ENCODE measurements at regions not wholly inside any gene's neighbourhood (a gene's known extent, or its start where the extent isn't known, plus 50 kb on each side); places are given as distances from the start of the nearest gene placed in this dataset.

- H3K4me3 ChIP-seq (ENCODE audit: low read depth in 1 of 2, low read length in 2 of 2), result no peak overlapping the region
- no peak overlapping the region for H3K27ac ChIP-seq (ENCODE audit: low read depth in 2 of 2, low read length in 1 of 2)
- no peaks in the 10 kb centered on the region for H3K27me3 ChIP-seq (ENCODE audit: control insufficient read depth in 1 of 2, insufficient read depth in 2 of 2, low read length in 2 of 2)
- no peaks in the 10 kb centered on the region for H3K36me3 ChIP-seq (ENCODE audit: control insufficient read depth in 2 of 2, insufficient read depth in 2 of 2, low read length in 1 of 2)
- no peaks in the 10 kb centered on the region for H3K9me3 ChIP-seq (ENCODE audit: control insufficient read depth in 2 of 2, insufficient read depth in 1 of 2, low read depth in 1 of 2, low read length in 1 of 2)
- no peaks in the 10 kb centered on the region for H3K4me1 ChIP-seq (ENCODE audit: control insufficient read depth in 2 of 2, insufficient read depth in 2 of 2, low read length in 1 of 2)
Observed at GRCh38 chr18:44111337-44111736, 569.4 kb upstream of the SETBP1 start.

GRCh38 chr18:44117821-44118220 is 562.9 kb upstream of the SETBP1 start:
- H3K27ac ChIP-seq (ENCODE audit: low read depth in 2 of 2, low read length in 1 of 2), result no peak overlapping the region
- no peaks in the 10 kb centered on the region for H3K27me3 ChIP-seq (ENCODE audit: control insufficient read depth in 1 of 2, insufficient read depth in 2 of 2, low read length in 2 of 2)
- no peaks in the 10 kb centered on the region for H3K9me3 ChIP-seq (ENCODE audit: control insufficient read depth in 2 of 2, insufficient read depth in 1 of 2, low read depth in 1 of 2, low read length in 1 of 2)
- H3K36me3 ChIP-seq (ENCODE audit: control insufficient read depth in 2 of 2, insufficient read depth in 2 of 2, low read length in 1 of 2), result no peaks in the 10 kb centered on the region
- H3K4me1 ChIP-seq (ENCODE audit: control insufficient read depth in 2 of 2, insufficient read depth in 2 of 2, low read length in 1 of 2), result no peaks in the 10 kb centered on the region
- no peak overlapping the region for H3K4me3 ChIP-seq (ENCODE audit: low read depth in 1 of 2, low read length in 2 of 2)

- Histone ChIP-seq H3K27me3 (ENCODE audit: control insufficient read depth in 1 of 2, insufficient read depth in 2 of 2, low read length in 2 of 2) (no peaks in the 10 kb centered on the region), H3K36me3 (ENCODE audit: control insufficient read depth in 2 of 2, insufficient read depth in 2 of 2, low read length in 1 of 2) (no peaks in the 10 kb centered on the region), H3K27ac (ENCODE audit: low read depth in 2 of 2, low read length in 1 of 2) (no peak overlapping the region), H3K9me3 (ENCODE audit: control insufficient read depth in 2 of 2, insufficient read depth in 1 of 2, low read depth in 1 of 2, low read length in 1 of 2) (no peaks in the 10 kb centered on the region), H3K4me3 (ENCODE audit: low read depth in 1 of 2, low read length in 2 of 2) (no peak overlapping the region), H3K4me1 (ENCODE audit: control insufficient read depth in 2 of 2, insufficient read depth in 2 of 2, low read length in 1 of 2) (no peaks in the 10 kb centered on the region)
- 77% methylated on average over 2 of the region's 2 CpGs for WGBS, 2 donors
Observed at GRCh38 chr18:44119607-44120006, 561.1 kb upstream of the SETBP1 start.

- Histone ChIP-seq H3K27me3 (ENCODE audit: control insufficient read depth in 1 of 2, insufficient read depth in 2 of 2, low read length in 2 of 2) (no peaks in the 10 kb centered on the region), H3K9me3 (ENCODE audit: control insufficient read depth in 2 of 2, insufficient read depth in 1 of 2, low read depth in 1 of 2, low read length in 1 of 2) (no peaks in the 10 kb centered on the region), H3K36me3 (ENCODE audit: control insufficient read depth in 2 of 2, insufficient read depth in 2 of 2, low read length in 1 of 2) (no peaks in the 10 kb centered on the region), H3K4me1 (ENCODE audit: control insufficient read depth in 2 of 2, insufficient read depth in 2 of 2, low read length in 1 of 2) (no peaks in the 10 kb centered on the region), H3K4me3 (ENCODE audit: low read depth in 1 of 2, low read length in 2 of 2) (no peak overlapping the region), H3K27ac (ENCODE audit: low read depth in 2 of 2, low read length in 1 of 2) (no peak overlapping the region)
- 50 to 59% methylated on average over 2 of the region's 2 CpGs for WGBS, 2 donors
Observed at GRCh38 chr18:44123743-44124142, 556.9 kb upstream of the SETBP1 start.

- WGBS, 2 donors, result 89% methylated on average over 3 of the region's 3 CpGs
Observed at GRCh38 chr18:44125446-44125845, 555.2 kb upstream of the SETBP1 start.

GRCh38 chr18:44126598-44126997 is 554.1 kb upstream of the SETBP1 start:
- no peaks in the 10 kb centered on the region for H3K27me3 ChIP-seq (ENCODE audit: control insufficient read depth in 1 of 2, insufficient read depth in 2 of 2, low read length in 2 of 2)
- no peak overlapping the region for H3K4me3 ChIP-seq (ENCODE audit: low read depth in 1 of 2, low read length in 2 of 2)
- no peaks in the 10 kb centered on the region for H3K36me3 ChIP-seq (ENCODE audit: control insufficient read depth in 2 of 2, insufficient read depth in 2 of 2, low read length in 1 of 2)
- no peaks in the 10 kb centered on the region for H3K9me3 ChIP-seq (ENCODE audit: control insufficient read depth in 2 of 2, insufficient read depth in 1 of 2, low read depth in 1 of 2, low read length in 1 of 2)
- no peaks in the 10 kb centered on the region for H3K4me1 ChIP-seq (ENCODE audit: control insufficient read depth in 2 of 2, insufficient read depth in 2 of 2, low read length in 1 of 2)
- no peak overlapping the region for H3K27ac ChIP-seq (ENCODE audit: low read depth in 2 of 2, low read length in 1 of 2)

More at GRCh38 chr18:44125446-44125845, 555.2 kb upstream of the SETBP1 start:
- H3K9me3 ChIP-seq (ENCODE audit: control insufficient read depth in 2 of 2, insufficient read depth in 1 of 2, low read depth in 1 of 2, low read length in 1 of 2), result no peaks in the 10 kb centered on the region
- H3K27me3 ChIP-seq (ENCODE audit: control insufficient read depth in 1 of 2, insufficient read depth in 2 of 2, low read length in 2 of 2), result no peaks in the 10 kb centered on the region
- H3K4me1 ChIP-seq (ENCODE audit: control insufficient read depth in 2 of 2, insufficient read depth in 2 of 2, low read length in 1 of 2), result no peaks in the 10 kb centered on the region
- no peak overlapping the region for H3K27ac ChIP-seq (ENCODE audit: low read depth in 2 of 2, low read length in 1 of 2)
- no peaks in the 10 kb centered on the region for H3K36me3 ChIP-seq (ENCODE audit: control insufficient read depth in 2 of 2, insufficient read depth in 2 of 2, low read length in 1 of 2)
- no peak overlapping the region for H3K4me3 ChIP-seq (ENCODE audit: low read depth in 1 of 2, low read length in 2 of 2)

GRCh38 chr18:44128365-44128764 is 552.3 kb upstream of the SETBP1 start:
- no peaks in the 10 kb centered on the region for H3K9me3 ChIP-seq (ENCODE audit: control insufficient read depth in 2 of 2, insufficient read depth in 1 of 2, low read depth in 1 of 2, low read length in 1 of 2)
- 71 to 78% methylated on average over 1 of the region's 1 CpG for WGBS, 2 donors
- no peak overlapping the region for H3K4me3 ChIP-seq (ENCODE audit: low read depth in 1 of 2, low read length in 2 of 2)
- H3K36me3 ChIP-seq (ENCODE audit: control insufficient read depth in 2 of 2, insufficient read depth in 2 of 2, low read length in 1 of 2), result no peaks in the 10 kb centered on the region
- H3K4me1 ChIP-seq (ENCODE audit: control insufficient read depth in 2 of 2, insufficient read depth in 2 of 2, low read length in 1 of 2), result no peaks in the 10 kb centered on the region
- H3K27me3 ChIP-seq (ENCODE audit: control insufficient read depth in 1 of 2, insufficient read depth in 2 of 2, low read length in 2 of 2), result no peaks in the 10 kb centered on the region
- no peak overlapping the region for H3K27ac ChIP-seq (ENCODE audit: low read depth in 2 of 2, low read length in 1 of 2)

- no peaks in the 10 kb centered on the region for H3K27me3 ChIP-seq (ENCODE audit: control insufficient read depth in 1 of 2, insufficient read depth in 2 of 2, low read length in 2 of 2)
- no peaks in the 10 kb centered on the region for H3K9me3 ChIP-seq (ENCODE audit: control insufficient read depth in 2 of 2, insufficient read depth in 1 of 2, low read depth in 1 of 2, low read length in 1 of 2)
- no peak overlapping the region for H3K4me3 ChIP-seq (ENCODE audit: low read depth in 1 of 2, low read length in 2 of 2)
- H3K4me1 ChIP-seq (ENCODE audit: control insufficient read depth in 2 of 2, insufficient read depth in 2 of 2, low read length in 1 of 2), result no peaks in the 10 kb centered on the region
- H3K36me3 ChIP-seq (ENCODE audit: control insufficient read depth in 2 of 2, insufficient read depth in 2 of 2, low read length in 1 of 2), result no peaks in the 10 kb centered on the region
- H3K27ac ChIP-seq (ENCODE audit: low read depth in 2 of 2, low read length in 1 of 2), result no peak overlapping the region
- WGBS, 2 donors, result 50 to 61% methylated on average over 5 of the region's 5 CpGs
Observed at GRCh38 chr18:44130376-44130942, 550.2 kb upstream of the SETBP1 start.

GRCh38 chr18:44133483-44133882 is 547.2 kb upstream of the SETBP1 start:
- H3K27me3 ChIP-seq (ENCODE audit: control insufficient read depth in 1 of 2, insufficient read depth in 2 of 2, low read length in 2 of 2), result no peaks in the 10 kb centered on the region
- H3K36me3 ChIP-seq (ENCODE audit: control insufficient read depth in 2 of 2, insufficient read depth in 2 of 2, low read length in 1 of 2), result no peaks in the 10 kb centered on the region
- no peaks in the 10 kb centered on the region for H3K9me3 ChIP-seq (ENCODE audit: control insufficient read depth in 2 of 2, insufficient read depth in 1 of 2, low read depth in 1 of 2, low read length in 1 of 2)
- H3K4me1 ChIP-seq (ENCODE audit: control insufficient read depth in 2 of 2, insufficient read depth in 2 of 2, low read length in 1 of 2), result no peaks in the 10 kb centered on the region
- H3K4me3 ChIP-seq (ENCODE audit: low read depth in 1 of 2, low read length in 2 of 2), result no peak overlapping the region
- 61 to 62% methylated on average over 2 of the region's 2 CpGs for WGBS, 2 donors
- H3K27ac ChIP-seq (ENCODE audit: low read depth in 2 of 2, low read length in 1 of 2), result no peak overlapping the region

GRCh38 chr18:44134447-44134846 is 546.2 kb upstream of the SETBP1 start:
- Histone ChIP-seq H3K27ac (ENCODE audit: low read depth in 2 of 2, low read length in 1 of 2) (no peak overlapping the region), H3K9me3 (ENCODE audit: control insufficient read depth in 2 of 2, insufficient read depth in 1 of 2, low read depth in 1 of 2, low read length in 1 of 2) (no peaks in the 10 kb centered on the region), H3K27me3 (ENCODE audit: control insufficient read depth in 1 of 2, insufficient read depth in 2 of 2, low read length in 2 of 2) (no peaks in the 10 kb centered on the region), H3K4me1 (ENCODE audit: control insufficient read depth in 2 of 2, insufficient read depth in 2 of 2, low read length in 1 of 2) (no peaks in the 10 kb centered on the region), H3K4me3 (ENCODE audit: low read depth in 1 of 2, low read length in 2 of 2) (no peak overlapping the region), H3K36me3 (ENCODE audit: control insufficient read depth in 2 of 2, insufficient read depth in 2 of 2, low read length in 1 of 2) (no peaks in the 10 kb centered on the region)
- WGBS, 2 donors, result 84 to 92% methylated on average over 4 of the region's 4 CpGs
